ENCODE measurements at regions not wholly inside any gene's neighbourhood (a gene's known extent, or its start where the extent isn't known, plus 50 kb on each side); places are given as distances from the start of the nearest gene placed in this dataset.

- H3K9me3 ChIP-seq (ENCODE audit: control insufficient read depth, insufficient read depth, low read length): no peaks in the 10 kb centered on the region
- 67% methylated on average over 1 of the region's 2 CpGs for WGBS (ENCODE audit: insufficient coverage)
- no peak overlapping the region for H3K27ac ChIP-seq (ENCODE audit: low read length)
- DNase-seq: no peak
- TF ChIP-seq CTCF (IDR thresholded peaks at IDR 0.05): no peak
- Mint-ChIP-seq H3K4me1 (peaks cover 0 to 6% of the 10 kb centered on the region in 2 donors), H3K4me3 (no peak overlapping the region), H3K27me3 (ENCODE audit: low read depth in 2 of 2) (no peaks in the 10 kb centered on the region), H3K36me3 (no peaks in the 10 kb centered on the region), H3K27ac (no peak overlapping the region), H3K9me3 (no peaks in the 10 kb centered on the region)
- intact Hi-C loops (cut with micrococcal nuclease): no loop called here
- no peaks in the 10 kb centered on the region for H3K4me1 ChIP-seq (ENCODE audit: control insufficient read depth, insufficient read depth, low read length)
- no peak for ATAC-seq
- H3K36me3 ChIP-seq (ENCODE audit: control insufficient read depth, insufficient read depth, low read length): no peaks in the 10 kb centered on the region
- H3K27me3 ChIP-seq (ENCODE audit: control insufficient read depth, insufficient read depth, low read length): no peaks in the 10 kb centered on the region
- H3K4me3 ChIP-seq (ENCODE audit: low read length): no peak overlapping the region
Observed at GRCh38 chr18:44324361-44324760, 356.3 kb upstream of the SETBP1 start.

- H3K27ac Mint-ChIP-seq: no peak overlapping the region
- H3K9me3 Mint-ChIP-seq: peaks cover 0 to 2% of the 10 kb centered on the region in 2 donors
- Histone ChIP-seq H3K36me3 (ENCODE audit: control insufficient read depth, insufficient read depth, low read length) (no peaks in the 10 kb centered on the region), H3K4me1 (ENCODE audit: control insufficient read depth, insufficient read depth, low read length) (no peaks in the 10 kb centered on the region), H3K9me3 (ENCODE audit: control insufficient read depth, insufficient read depth, low read length) (no peaks in the 10 kb centered on the region), H3K27ac (ENCODE audit: low read length) (no peak overlapping the region), H3K4me3 (ENCODE audit: low read length) (no peak overlapping the region), H3K27me3 (ENCODE audit: control insufficient read depth, insufficient read depth, low read length) (no peaks in the 10 kb centered on the region)
- intact Hi-C loops (cut with micrococcal nuclease): no loop called here
- H3K4me1 Mint-ChIP-seq: peaks cover 0 to 6% of the 10 kb centered on the region in 2 donors
- no peak for ATAC-seq
- 26% methylated on average over 3 of the region's 4 CpGs for WGBS (ENCODE audit: insufficient coverage)
- DNase-seq: peak in 1 of 2 donors; percentile 1
- H3K4me3 Mint-ChIP-seq: no peak overlapping the region
- peak; percentile 34 for TF ChIP-seq CTCF (IDR thresholded peaks at IDR 0.05)
- H3K27me3 Mint-ChIP-seq (ENCODE audit: low read depth in 2 of 2): no peaks in the 10 kb centered on the region
- H3K36me3 Mint-ChIP-seq: no peaks in the 10 kb centered on the region
Observed at GRCh38 chr18:44325903-44326635, 354.6 kb upstream of the SETBP1 start.

GRCh38 chr18:44331656-44332570 lies 348.8 kb upstream of the SETBP1 start:
- no peak for TF ChIP-seq CTCF (IDR thresholded peaks at IDR 0.05)
- DNase-seq (no peak), ATAC-seq (no peak)
- no peaks in the 10 kb centered on the region for H3K4me1 ChIP-seq (ENCODE audit: control insufficient read depth, insufficient read depth, low read length)
- H3K36me3 Mint-ChIP-seq: peaks cover 19% of the 10 kb centered on the region
- H3K4me3 ChIP-seq (ENCODE audit: low read length): no peak overlapping the region
- no peak overlapping the region for H3K27ac ChIP-seq (ENCODE audit: low read length)
- WGBS (ENCODE audit: insufficient coverage): 100% methylated on average over 3 of the region's 6 CpGs
- no peaks in the 10 kb centered on the region for H3K36me3 ChIP-seq (ENCODE audit: control insufficient read depth, insufficient read depth, low read length)
- no peaks in the 10 kb centered on the region for H3K4me1 Mint-ChIP-seq
- no peaks in the 10 kb centered on the region for H3K9me3 ChIP-seq (ENCODE audit: control insufficient read depth, insufficient read depth, low read length)
- peaks cover 0 to 4% of the 10 kb centered on the region in 2 donors for H3K9me3 Mint-ChIP-seq
- H3K4me3 Mint-ChIP-seq: no peak overlapping the region
- H3K27me3 Mint-ChIP-seq (ENCODE audit: low read depth in 2 of 2): no peaks in the 10 kb centered on the region
- no peaks in the 10 kb centered on the region for H3K27me3 ChIP-seq (ENCODE audit: control insufficient read depth, insufficient read depth, low read length)
- H3K27ac Mint-ChIP-seq: no peak overlapping the region
- intact Hi-C loops (cut with micrococcal nuclease): no loop called here

Data from natural killer cell (primary cell).